H1 (cell line): ENCODE measurements at regions not wholly inside any gene's neighbourhood (a gene's known extent, or its start where the extent isn't known, plus 50 kb on each side); places are given as distances from the start of the nearest gene placed in this dataset.

Source experiments
- CTCF ChIA-PET: fragments of 300-600 bp; sonication (Branson Sonifier 250); formaldehyde crosslinking; loops from one replicate; lab custom pipeline; 2021; ENCODE audit not compliant: partially characterized antibody; lab: Charles Lee
- POLR2A ChIA-PET: fragments of 300-600 bp; sonication (Branson Sonifier 250); formaldehyde crosslinking; loops from one replicate; lab custom pipeline; 2021; ENCODE audit warnings: inconsistent platforms; ENCODE audit not compliant: partially characterized antibody; lab: Charles Lee
- DNase-seq, 2 experiments: peaks; one replicate each; pipeline versions ENCODE4 v3.0.0 to v3.0.0-alpha.2; 2010 to 2022; ENCODE audit warnings: low spot score in 2 of 2, low read depth in 1 of 2, mixed read lengths in 1 of 2
- FAIRE-seq: peaks from 2 replicates; lab custom pipeline; 2011; peaks lifted over from hg19 to GRCh38; lab: Jason Lieb, UNC
- H2AFZ ChIP-seq: 2 replicates; pipeline ENCODE4 v1.8.1; 2012; ENCODE audit warnings: low read length, inconsistent platforms
- H2AK5ac ChIP-seq: 2 replicates; pipeline ENCODE4 v1.6.1; 2013; ENCODE audit warnings: low read depth, low read length
- H2BK120ac ChIP-seq: replicated peaks from 2 replicates; pipeline ENCODE3; 2013; ENCODE audit warnings: low read depth, low read length, inconsistent platforms
- H2BK12ac ChIP-seq: 2 replicates; pipeline ENCODE4 v1.6.1; 2013; ENCODE audit warnings: low read depth, low read length
- H2BK15ac ChIP-seq: 2 replicates; pipeline ENCODE4 v1.6.1; 2013; ENCODE audit warnings: low read length
- H2BK20ac ChIP-seq: 2 replicates; pipeline ENCODE4 v1.6.1; 2013; ENCODE audit warnings: low read length
- H2BK5ac ChIP-seq: 2 replicates; pipeline ENCODE4 v1.6.1; 2013; ENCODE audit warnings: low read depth, low read length
- H3K14ac ChIP-seq: 2 replicates; pipeline ENCODE4 v1.6.1; 2013; ENCODE audit warnings: inconsistent platforms; ENCODE audit not compliant: insufficient read length
- H3K18ac ChIP-seq: 2 replicates; pipeline ENCODE4 v1.6.1; 2013; ENCODE audit warnings: low read length; ENCODE audit errors: extremely low read depth
- H3K23ac ChIP-seq: 2 replicates; pipeline ENCODE4 v1.6.1; 2013; ENCODE audit warnings: inconsistent platforms; ENCODE audit not compliant: insufficient read length
- H3K23me2 ChIP-seq: 2 replicates; pipeline ENCODE4 v1.6.1; 2013; ENCODE audit warnings: low read depth, low read length
- H3K27ac ChIP-seq: 2 replicates; pipeline ENCODE4 v1.6.1; 2011; ENCODE audit warnings: low read depth, low read length, inconsistent platforms
- H3K27me3 ChIP-seq, 4 experiments: replicated peaks in 1 of 4; 1 replicate in 1 of 4; 2 replicates in 3 of 4; pipeline versions ENCODE4 v1.6.1 to v1.8.1; 2011 to 2013; ENCODE audit warnings: low read length in 3 of 4, mild to moderate bottlenecking in 3 of 4, inconsistent platforms in 2 of 4, mixed read lengths in 2 of 4, moderate library complexity in 1 of 4; ENCODE audit not compliant: control insufficient read depth in 3 of 4, insufficient read depth in 3 of 4; ENCODE audit errors: extremely low read depth in 1 of 4
- H3K36me3 ChIP-seq, 4 experiments: 2 replicates each; pipeline versions ENCODE4 v1.6.1 to v1.8.1; 2011 to 2013; ENCODE audit warnings: mild to moderate bottlenecking in 4 of 4, low read length in 3 of 4, moderate library complexity in 2 of 4, control low read depth in 1 of 4, inconsistent platforms in 1 of 4; ENCODE audit not compliant: insufficient read depth in 4 of 4, control insufficient read depth in 2 of 4
- H3K4ac ChIP-seq: replicated peaks from 2 replicates; pipeline ENCODE3; 2013; ENCODE audit warnings: low read length, low read depth, mixed read lengths, inconsistent platforms; ENCODE audit not compliant: insufficient read length
- H3K4me1 ChIP-seq, 4 experiments: replicated peaks in 1 of 4; 1 replicate in 1 of 4; 2 replicates in 3 of 4; pipeline versions ENCODE4 v1.6.1 to v1.8.1; 2011 to 2013; ENCODE audit warnings: low read length in 3 of 4, inconsistent platforms in 2 of 4, mixed read lengths in 1 of 4; ENCODE audit not compliant: insufficient read depth in 4 of 4, control insufficient read depth in 3 of 4
- H3K4me2 ChIP-seq, 2 experiments: 2 replicates each; pipeline versions ENCODE4 v1.6.1 to v1.8.1; 2011 to 2013; ENCODE audit warnings: low read depth in 2 of 2, low read length in 2 of 2, control low read depth in 1 of 2, inconsistent platforms in 1 of 2, mild to moderate bottlenecking in 1 of 2; ENCODE audit not compliant: insufficient read depth in 1 of 2
- H3K4me3 ChIP-seq, 4 experiments: fragments of 200-600, 300-600 bp in 1 of 4; sonication (generic), shearing (Covaris generic), sonication (Bioruptor Twin) in 1 of 4; 2 replicates each; pipeline versions ENCODE4 v1.5.1 to v1.8.1; 2011 to 2016; ENCODE audit warnings: low read length in 4 of 4, low read depth in 3 of 4, control low read depth in 2 of 4, inconsistent platforms in 2 of 4, mild to moderate bottlenecking in 2 of 4, mixed read lengths in 1 of 4, moderate library complexity in 1 of 4; ENCODE audit not compliant: insufficient read depth in 2 of 4; ENCODE audit errors: extremely low read depth in 1 of 4
- H3K56ac ChIP-seq: replicated peaks from 2 replicates; pipeline ENCODE3; 2013; ENCODE audit warnings: low read depth, mild to moderate bottlenecking, mixed read lengths, low read length, inconsistent platforms; ENCODE audit not compliant: insufficient read length
- H3K79me1 ChIP-seq: 2 replicates; pipeline ENCODE4 v1.6.1; 2013; ENCODE audit warnings: low read depth, low read length, control low read depth
- H3K79me2 ChIP-seq, 2 experiments: 2 replicates each; pipeline versions ENCODE4 v1.6.1 to v1.8.1; 2012 to 2013; ENCODE audit warnings: low read length in 2 of 2, mild to moderate bottlenecking in 2 of 2, inconsistent platforms in 1 of 2; ENCODE audit not compliant: insufficient read depth in 2 of 2, control insufficient read depth in 1 of 2
- H3K9ac ChIP-seq, 4 experiments: replicated peaks in 1 of 4; 1 replicate in 1 of 4; 2 replicates in 3 of 4; pipeline versions ENCODE4 v1.6.1 to v1.8.1; 2011 to 2013; ENCODE audit warnings: low read depth in 3 of 4, low read length in 3 of 4, control low read depth in 2 of 4, mild to moderate bottlenecking in 2 of 4, moderate library complexity in 2 of 4, inconsistent platforms in 1 of 4; ENCODE audit errors: extremely low read depth in 1 of 4
- H3K9me3 ChIP-seq, 2 experiments: 2 replicates each; pipeline versions ENCODE4 v1.6.1 to v1.8.1; 2012 to 2013; ENCODE audit warnings: mild to moderate bottlenecking in 2 of 2, moderate library complexity in 2 of 2, control low read depth in 1 of 2, inconsistent platforms in 1 of 2, low read depth in 1 of 2, low read length in 1 of 2, mixed read lengths in 1 of 2; ENCODE audit not compliant: insufficient read depth in 2 of 2
- H4K20me1 ChIP-seq, 2 experiments: replicated peaks in 1 of 2; 2 replicates each; pipeline versions ENCODE3 to v1.8.1; 2011 to 2013; ENCODE audit warnings: inconsistent platforms in 2 of 2, low read length in 2 of 2, mild to moderate bottlenecking in 1 of 2; ENCODE audit not compliant: insufficient read depth in 2 of 2, control insufficient read depth in 1 of 2
- H4K5ac ChIP-seq: 2 replicates; pipeline ENCODE4 v1.6.1; 2013; ENCODE audit warnings: low read length, low read depth, mixed read lengths, inconsistent platforms; ENCODE audit not compliant: insufficient read length
- H4K8ac ChIP-seq: 2 replicates; pipeline ENCODE4 v1.8.0; 2013; ENCODE audit warnings: mild to moderate bottlenecking, moderate library complexity, low read length, inconsistent platforms; ENCODE audit not compliant: insufficient read depth; ENCODE audit errors: extremely low read depth
- H4K91ac ChIP-seq: replicated peaks from 2 replicates; pipeline ENCODE3; 2013; ENCODE audit warnings: low read length, mixed read lengths, inconsistent platforms; ENCODE audit not compliant: insufficient read length
- ATF3 ChIP-seq: IDR thresholded peaks from 2 replicates; pipeline ENCODE4 v1.6.1; 2011; ENCODE audit warnings: low read depth, mild to moderate bottlenecking, low read length; ENCODE audit not compliant: insufficient read depth
- BRCA1 ChIP-seq: IDR thresholded peaks from 2 replicates; pipeline ENCODE4 v1.6.1; 2012; ENCODE audit warnings: low read depth, low read length, improper control_type of control experiment
- CHD1 ChIP-seq: IDR thresholded peaks from 2 replicates; pipeline ENCODE4 v1.6.1; 2012; ENCODE audit warnings: low read depth, low read length, improper control_type of control experiment
- CREB1 ChIP-seq: IDR thresholded peaks from 2 replicates; pipeline ENCODE4 v1.6.1; 2012; ENCODE audit warnings: inconsistent platforms
- EZH2 ChIP-seq: fragments of 200-600 bp; sonication (generic); IDR thresholded peaks from 2 replicates; pipeline ENCODE4 v1.7.1; 2012; ENCODE audit warnings: low read depth, mild to moderate bottlenecking, moderate library complexity, low read length, inconsistent platforms; ENCODE audit not compliant: severe bottlenecking
- GTF2F1 ChIP-seq: IDR thresholded peaks from 2 replicates; pipeline ENCODE4 v1.6.1; 2012; ENCODE audit warnings: low read depth, low read length, improper control_type of control experiment, borderline replicate concordance
- HDAC6 ChIP-seq: IDR thresholded peaks from one replicate; pipeline ENCODE4 v1.7.1; 2012; ENCODE audit warnings: low read depth, mild to moderate bottlenecking, inconsistent platforms, low read length, moderate library complexity
- JUN ChIP-seq: IDR thresholded peaks from 2 replicates; pipeline ENCODE4 v1.6.1; 2011; ENCODE audit warnings: low read depth, mild to moderate bottlenecking, improper control_type of control experiment, low read length
- POLR2A ChIP-seq, 2 experiments: IDR thresholded peaks; 1 replicate in 1 of 2; 2 replicates in 1 of 2; pipeline ENCODE4 v1.6.1; 2011; ENCODE audit warnings: low read depth in 2 of 2, low read length in 2 of 2, mild to moderate bottlenecking in 2 of 2; ENCODE audit errors: control extremely low read depth in 1 of 2
- RAD21 ChIP-seq, 2 experiments: IDR thresholded peaks in 1 of 2; conservative IDR thresholded peaks in 1 of 2; 2 replicates each; pipeline ENCODE4 v1.6.1; 2011; ENCODE audit warnings: low read depth in 2 of 2, low read length in 2 of 2, improper control_type of control experiment in 1 of 2, inconsistent platforms in 1 of 2, mild to moderate bottlenecking in 1 of 2, moderate library complexity in 1 of 2
- RNF2 ChIP-seq: fragments of 200-900, 300-1000 bp; sonication (generic); IDR thresholded peaks from 2 replicates; pipeline ENCODE4 v1.7.1; 2016; ENCODE audit warnings: borderline replicate concordance, low read depth, mild to moderate bottlenecking, antibody characterized with exemption, low read length; ENCODE audit not compliant: poor library complexity, severe bottlenecking; ENCODE audit errors: missing control alignments
- RXRA ChIP-seq: IDR thresholded peaks from 2 replicates; pipeline ENCODE4 v1.6.1; 2011; ENCODE audit warnings: low read depth, mild to moderate bottlenecking, low read length, moderate library complexity; ENCODE audit not compliant: insufficient read depth
- SP4 ChIP-seq: IDR thresholded peaks from 2 replicates; pipeline ENCODE4 v1.6.1; 2012; ENCODE audit warnings: low read length, inconsistent platforms
- TAF7 ChIP-seq: optimal IDR thresholded peaks from 2 replicates; pipeline ENCODE3; 2011; ENCODE audit warnings: low read depth, mild to moderate bottlenecking, inconsistent platforms, low read length, moderate library complexity, borderline replicate concordance
- ZNF274 ChIP-seq: IDR thresholded peaks from 2 replicates; pipeline ENCODE4 v1.7.0; 2012; ENCODE audit warnings: low read length, borderline replicate concordance; ENCODE audit errors: extremely low read depth
- WGBS, 2 experiments: shearing (Covaris generic) in 1 of 2; methylation state at CpG; one replicate each; pipeline versions ENCODE4 v1.1.6 to v1.1.7; 2013 to 2015; ENCODE audit warnings: low lambda C conversion rate in 2 of 2, mixed read lengths in 2 of 2, inconsistent platforms in 1 of 2, low coverage in 1 of 2, missing lambda C conversion rate in 1 of 2; ENCODE audit not compliant: insufficient replicate concordance in 2 of 2, insufficient coverage in 1 of 2, insufficient read length in 1 of 2; ENCODE audit errors: extremely low coverage in 1 of 2, missing lambda C conversion rate in 1 of 2; 5-methylcytosine and 5-hydroxymethylcytosine counted together

- Histone ChIP-seq H4K8ac (no peak overlapping the region), H4K91ac (no peak overlapping the region), H3K79me2 (no peaks in the 10 kb centered on the region), H4K20me1 (no peaks in the 10 kb centered on the region), H3K27ac (no peak overlapping the region), H3K14ac (no peak overlapping the region), H3K9me3 (peaks cover 26 to 40% of the 10 kb centered on the region in 2 experiments), H2BK5ac (no peak overlapping the region), H3K9ac (no peak overlapping the region), H3K4ac (no peak overlapping the region), H2AK5ac (no peak overlapping the region), H3K56ac (no peak overlapping the region), H3K79me1 (no peaks in the 10 kb centered on the region), H3K4me1 (no peaks in the 10 kb centered on the region), H2BK15ac (no peak overlapping the region), H3K4me3 (no peak overlapping the region), H3K23ac (no peak overlapping the region), H3K27me3 (no peaks in the 10 kb centered on the region), H2AFZ (no peak overlapping the region), H4K5ac (no peak overlapping the region), H2BK12ac (no peak overlapping the region), H2BK120ac (no peak overlapping the region), H3K23me2 (no peaks in the 10 kb centered on the region), H3K4me2 (no peak overlapping the region), H3K36me3 (no peaks in the 10 kb centered on the region), H3K18ac (no peak overlapping the region), H2BK20ac (no peak overlapping the region)
- ChIA-PET POLR2A (no interaction called here), CTCF (no interaction called here)
- no peak for TF ChIP-seq EZH2
- TF ChIP-seq CREB1 = no peak
- no peak for TF ChIP-seq POLR2A (IDR thresholded peaks at IDR 0.05; ENCODE audit: control extremely low read depth in 1 of 2, low read depth in 2 of 2, low read length in 2 of 2)
- no peak for TF ChIP-seq ATF3
- TF ChIP-seq TAF7 = no peak
- TF ChIP-seq SP4 = no peak
- no peak for TF ChIP-seq CHD1
- no peak for TF ChIP-seq HDAC6
- no peak for TF ChIP-seq BRCA1
- no peak for TF ChIP-seq JUN
- no peak for TF ChIP-seq RXRA
- TF ChIP-seq RAD21 (IDR thresholded peaks at IDR 0.05 in 1 of 2, conservative IDR thresholded peaks at IDR 0.05 in 1 of 2; ENCODE audit: low read depth in 2 of 2, low read length in 2 of 2) = no peak
- TF ChIP-seq ZNF274 = no peak
- no peak for TF ChIP-seq GTF2F1
- TF ChIP-seq RNF2 = no peak
- 91% methylated on average over 1 of the region's 1 CpG; no CpG with 5 or more reads in 1 of the 2 experiments for WGBS, 2 experiments
- DNase-seq (no peak), FAIRE-seq (no peak)
These were observed 52.9 kb upstream of the XDH start for GRCh38 chr2:31467426-31467825.
